ENCODE measurements at regions not wholly inside any gene's neighbourhood (a gene's known extent, or its start where the extent isn't known, plus 50 kb on each side); places are given as distances from the start of the nearest gene placed in this dataset.

DNA sequence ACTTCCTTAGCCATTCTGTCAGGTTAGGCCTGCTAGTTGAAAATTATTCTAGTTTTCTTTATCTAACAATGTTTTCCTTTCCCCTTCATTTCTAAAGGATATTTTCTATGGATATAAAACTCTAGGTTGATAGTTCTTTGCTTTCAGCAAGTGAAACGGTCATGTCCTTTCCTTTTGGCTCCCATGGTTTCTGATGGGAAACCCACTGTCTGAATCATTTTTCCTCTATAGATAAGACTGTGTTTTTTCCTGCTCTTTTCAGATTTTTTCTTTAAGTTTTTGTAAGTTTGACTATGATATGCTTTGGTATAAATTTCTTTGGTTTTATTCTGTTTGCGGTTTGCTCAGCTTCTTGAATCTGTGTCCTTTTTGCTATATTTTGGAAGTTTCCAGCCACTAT is 800.9 kb downstream of the USP25 start:
- peaks cover 36% of the 10 kb centered on the region for H3K4me1 Mint-ChIP-seq (ENCODE audit: low read depth)
- no peak overlapping the region for H3K27ac Mint-ChIP-seq
- H3K27me3 Mint-ChIP-seq (ENCODE audit: insufficient read depth), result no peaks in the 10 kb centered on the region
- no peaks in the 10 kb centered on the region for H3K9me3 Mint-ChIP-seq
- DNase-seq, result no peak
- H3K36me3 Mint-ChIP-seq (ENCODE audit: low read depth), result no peaks in the 10 kb centered on the region
- no peak overlapping the region for H3K4me3 Mint-ChIP-seq
- TF ChIP-seq, protein P1, sequence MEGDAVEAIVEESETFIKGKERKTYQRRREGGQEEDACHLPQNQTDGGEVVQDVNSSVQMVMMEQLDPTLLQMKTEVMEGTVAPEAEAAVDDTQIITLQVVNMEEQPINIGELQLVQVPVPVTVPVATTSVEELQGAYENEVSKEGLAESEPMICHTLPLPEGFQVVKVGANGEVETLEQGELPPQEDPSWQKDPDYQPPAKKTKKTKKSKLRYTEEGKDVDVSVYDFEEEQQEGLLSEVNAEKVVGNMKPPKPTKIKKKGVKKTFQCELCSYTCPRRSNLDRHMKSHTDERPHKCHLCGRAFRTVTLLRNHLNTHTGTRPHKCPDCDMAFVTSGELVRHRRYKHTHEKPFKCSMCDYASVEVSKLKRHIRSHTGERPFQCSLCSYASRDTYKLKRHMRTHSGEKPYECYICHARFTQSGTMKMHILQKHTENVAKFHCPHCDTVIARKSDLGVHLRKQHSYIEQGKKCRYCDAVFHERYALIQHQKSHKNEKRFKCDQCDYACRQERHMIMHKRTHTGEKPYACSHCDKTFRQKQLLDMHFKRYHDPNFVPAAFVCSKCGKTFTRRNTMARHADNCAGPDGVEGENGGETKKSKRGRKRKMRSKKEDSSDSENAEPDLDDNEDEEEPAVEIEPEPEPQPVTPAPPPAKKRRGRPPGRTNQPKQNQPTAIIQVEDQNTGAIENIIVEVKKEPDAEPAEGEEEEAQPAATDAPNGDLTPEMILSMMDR (IDR thresholded peaks at IDR 0.05), result no peak

DNA sequence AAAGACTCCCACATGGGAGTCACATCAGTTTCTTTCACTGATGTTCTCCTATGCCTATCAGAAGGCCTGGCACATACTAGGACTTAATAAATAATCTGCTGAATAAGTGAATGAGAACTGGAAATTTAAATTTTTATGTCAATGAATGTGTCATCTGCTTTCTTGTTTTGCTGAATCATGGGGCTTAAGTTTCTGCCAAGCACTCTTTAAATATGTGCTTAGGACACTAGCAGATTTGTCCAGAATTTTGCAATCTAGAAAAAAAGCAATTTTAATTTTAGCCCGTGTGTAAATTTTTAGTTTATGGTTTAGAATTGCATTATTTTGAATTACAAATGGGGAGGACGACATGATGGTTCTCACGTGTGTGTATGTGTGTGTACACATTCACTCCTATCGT is 803.1 kb downstream of the USP25 start:
- Mint-ChIP-seq H3K9me3 (no peaks in the 10 kb centered on the region), H3K27me3 (ENCODE audit: insufficient read depth) (no peaks in the 10 kb centered on the region), H3K4me3 (peak overlapping the region; percentile 95), H3K27ac (peak overlapping the region; percentile 96), H3K36me3 (ENCODE audit: low read depth) (no peaks in the 10 kb centered on the region), H3K4me1 (ENCODE audit: low read depth) (peaks cover 41% of the 10 kb centered on the region)
- DNase-seq, result peak; percentile 33
- TF ChIP-seq, protein P1 (IDR thresholded peaks at IDR 0.05), result no peak

DNA sequence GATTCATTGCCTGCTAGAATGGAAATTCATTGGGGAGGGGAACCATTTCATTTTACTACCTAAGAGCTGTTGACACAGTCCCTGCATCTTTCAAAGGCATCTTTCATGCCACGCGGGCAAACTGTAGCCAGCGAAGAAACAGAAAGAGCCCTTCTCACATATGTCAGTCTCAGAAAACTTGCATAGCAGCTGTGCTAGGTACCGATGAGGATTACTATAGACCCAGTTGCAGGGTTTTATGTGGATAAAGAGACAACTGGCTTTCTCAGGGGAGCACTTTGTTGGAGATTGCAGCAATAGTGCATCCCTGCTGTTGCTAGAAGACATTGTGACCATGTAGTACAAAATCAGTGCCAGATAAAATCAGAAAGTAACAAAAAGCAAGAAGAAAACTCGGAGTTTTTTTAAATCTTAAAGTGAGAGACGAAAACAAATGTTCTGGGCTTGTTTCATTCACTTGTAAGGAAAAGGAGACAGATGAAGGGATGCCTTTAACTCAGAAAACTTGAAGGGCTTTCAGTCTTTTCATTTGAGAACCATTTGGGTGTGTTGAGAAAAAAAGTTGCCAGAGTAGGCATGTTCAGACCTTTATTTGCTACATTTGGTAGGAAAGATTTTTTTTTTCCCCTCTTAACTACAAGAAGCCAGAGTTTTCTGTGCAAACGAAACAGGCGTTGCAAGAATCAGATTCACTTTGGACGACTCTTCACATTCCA is 804.1 kb downstream of the USP25 start:
- peak overlapping the region; percentile 96 for H3K27ac Mint-ChIP-seq
- no peaks in the 10 kb centered on the region for H3K27me3 Mint-ChIP-seq (ENCODE audit: insufficient read depth)
- peak overlapping the region; percentile 95 for H3K4me3 Mint-ChIP-seq
- TF ChIP-seq, protein P1 (IDR thresholded peaks at IDR 0.05), result no peak
- no peak for DNase-seq
- H3K4me1 Mint-ChIP-seq (ENCODE audit: low read depth), result peaks cover 41% of the 10 kb centered on the region
- no peaks in the 10 kb centered on the region for H3K9me3 Mint-ChIP-seq
- no peaks in the 10 kb centered on the region for H3K36me3 Mint-ChIP-seq (ENCODE audit: low read depth)

DNA sequence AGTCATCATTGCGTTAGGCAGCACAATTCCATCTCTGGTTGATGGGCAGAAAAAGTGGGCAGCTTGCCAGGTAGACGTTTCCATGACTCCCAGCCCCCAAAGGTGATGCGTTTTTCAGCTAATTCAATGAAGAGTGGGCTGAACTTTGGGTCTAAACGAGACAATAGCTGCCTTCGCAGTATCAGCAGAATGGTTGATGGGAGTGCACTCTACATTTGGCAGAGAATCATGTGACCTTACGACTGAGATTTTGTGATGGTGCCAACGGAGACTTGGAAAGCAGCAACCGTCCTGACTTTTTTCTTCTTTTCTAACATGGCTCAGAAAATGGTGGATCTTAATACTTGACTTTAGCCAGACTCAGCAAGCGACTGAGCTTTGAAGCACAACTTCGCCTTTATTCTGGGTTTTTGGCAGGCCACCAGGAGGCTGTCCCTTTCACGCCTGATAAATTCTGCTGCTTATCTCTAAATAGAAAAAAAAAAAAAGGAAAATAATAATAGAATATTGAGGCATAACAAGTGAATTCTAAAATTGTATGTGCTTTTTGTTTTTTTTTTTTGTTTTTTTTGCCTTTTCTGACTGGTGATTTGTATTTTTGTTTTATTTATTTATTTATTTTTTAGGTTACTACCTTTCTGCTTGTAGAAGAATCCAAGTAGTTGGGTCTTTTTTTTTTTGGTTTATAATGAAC is 804.8 kb downstream of the USP25 start:
- Mint-ChIP-seq H3K4me3 (peak overlapping the region; percentile 95), H3K27ac (peak overlapping the region; percentile 96), H3K36me3 (ENCODE audit: low read depth) (no peaks in the 10 kb centered on the region), H3K4me1 (ENCODE audit: low read depth) (peaks cover 41% of the 10 kb centered on the region), H3K9me3 (no peaks in the 10 kb centered on the region), H3K27me3 (ENCODE audit: insufficient read depth) (no peaks in the 10 kb centered on the region)
- DNase-seq, result peak; percentile 58
- TF ChIP-seq, protein P1 (IDR thresholded peaks at IDR 0.05), result no peak; the same call in 1 of the 2 replicates

DNA sequence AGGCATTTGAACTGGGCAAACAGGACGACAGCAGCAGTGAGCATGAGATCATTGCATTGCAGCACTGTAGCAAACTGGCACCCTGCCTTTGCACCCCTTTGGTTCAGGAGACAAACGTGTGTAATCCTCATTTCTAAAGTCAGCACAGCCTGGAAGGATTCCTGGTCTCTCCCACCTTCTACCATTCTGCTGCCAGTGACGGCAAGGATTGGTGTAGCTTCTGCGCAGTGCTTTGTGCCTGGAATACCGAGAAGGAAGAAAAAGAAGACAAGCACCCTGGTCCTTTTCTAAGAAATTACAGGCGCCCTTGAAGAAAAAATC is 805.3 kb downstream of the USP25 start:
- Mint-ChIP-seq H3K27me3 (ENCODE audit: insufficient read depth) (no peaks in the 10 kb centered on the region), H3K36me3 (ENCODE audit: low read depth) (no peaks in the 10 kb centered on the region), H3K4me3 (peak overlapping the region; percentile 95), H3K4me1 (ENCODE audit: low read depth) (peaks cover 41% of the 10 kb centered on the region), H3K27ac (peak overlapping the region; percentile 96), H3K9me3 (no peaks in the 10 kb centered on the region)
- TF ChIP-seq, protein P1 (IDR thresholded peaks at IDR 0.05), result no peak
- peak; percentile 87 for DNase-seq

All from HFFc6 (cell line).